HepG2 (cell line): ENCODE measurements at regions not wholly inside any gene's neighbourhood (a gene's known extent, or its start where the extent isn't known, plus 50 kb on each side); places are given as distances from the start of the nearest gene placed in this dataset.
"Not testable (repeated sequence)": the region's sequence is repeated elsewhere in the genome, so short reads cannot be mapped to it uniquely, and the experiment has no call there.

ENCODE experiments used
- ARNTL ChIP-seq: sonication (generic); formaldehyde crosslinking; IDR thresholded peaks from 2 replicates; pipeline ENCODE4 v1.4.0; 2020; ENCODE audit warnings: mild to moderate bottlenecking, missing genetic modification reagents
- CHD2 ChIP-seq: IDR thresholded peaks from 2 replicates; pipeline ENCODE4 v1.6.1; 2011; ENCODE audit warnings: low read depth, low read length, improper control_type of control experiment
- CTCF ChIP-seq: sonication (generic); formaldehyde crosslinking; IDR thresholded peaks from 2 replicates; pipeline ENCODE4 v1.5.0; 2020; ENCODE audit warnings: mild to moderate bottlenecking, missing genetic modification reagents, moderate library complexity
- LBX2 ChIP-seq: sonication (generic); formaldehyde crosslinking; IDR thresholded peaks from 2 replicates; pipeline ENCODE4 v1.5.0; 2020; ENCODE audit warnings: missing genetic modification reagents, mild to moderate bottlenecking, borderline replicate concordance
- NFE2L1 ChIP-seq: sonication (generic); formaldehyde crosslinking; IDR thresholded peaks from 2 replicates; pipeline ENCODE4 v1.4.0; 2020; ENCODE audit warnings: missing genetic modification reagents, mild to moderate bottlenecking, borderline replicate concordance
- PATZ1 ChIP-seq: sonication (generic); formaldehyde crosslinking; IDR thresholded peaks from 2 replicates; pipeline ENCODE4 v1.4.0; 2020; ENCODE audit warnings: missing genetic modification reagents
- SP5 ChIP-seq: IDR thresholded peaks from 2 replicates; pipeline ENCODE4 v1.6.1; 2016; ENCODE audit warnings: low read depth, borderline replicate concordance
- TCF7L2 ChIP-seq: IDR thresholded peaks from 2 replicates; pipeline ENCODE4 v1.6.1; 2011; ENCODE audit warnings: mild to moderate bottlenecking, low read depth, low read length, moderate library complexity
- YY1 ChIP-seq: IDR thresholded peaks from 2 replicates; pipeline ENCODE4 v1.6.1; 2011; ENCODE audit warnings: low read length, low read depth, moderate library complexity, mild to moderate bottlenecking; ENCODE audit not compliant: insufficient read depth, insufficient replicate concordance
- ZBTB34 ChIP-seq: sonication (generic); formaldehyde crosslinking; IDR thresholded peaks from 2 replicates; pipeline ENCODE4 v1.8.0; 2022; ENCODE audit warnings: mild to moderate bottlenecking, missing genetic modification reagents
- ZNF546 ChIP-seq: sonication (generic); formaldehyde crosslinking; conservative IDR thresholded peaks from 2 replicates; pipeline ENCODE4 v1.8.1; 2023; ENCODE audit warnings: mild to moderate bottlenecking, missing genetic modification reagents
- ZNF547 ChIP-seq: sonication (generic); formaldehyde crosslinking; IDR thresholded peaks from 2 replicates; pipeline ENCODE4 v1.5.1; 2020; ENCODE audit warnings: mild to moderate bottlenecking, missing genetic modification reagents
- ZNF660 ChIP-seq: sonication (generic); formaldehyde crosslinking; IDR thresholded peaks from 2 replicates; pipeline ENCODE4 v1.5.1; 2020; ENCODE audit warnings: mild to moderate bottlenecking, low read depth, missing genetic modification reagents, borderline replicate concordance

- TF ChIP-seq LBX2 (CRISPR knock-in tag); CTCF; TCF7L2; ZNF546 (CRISPR knock-in tag); SP5; ZBTB34 (CRISPR knock-in tag); ZNF660 (CRISPR knock-in tag); NFE2L1 (CRISPR knock-in tag); YY1; ZNF547 (CRISPR knock-in tag); CHD2; ARNTL; PATZ1 (CRISPR knock-in tag): not testable (repeated sequence)
These were observed 108.2 kb downstream of the C16orf95 start for GRCh38 chr16:87208968-87209367.
